Aorta (tissue), 5 donors: ENCODE measurements at regions not wholly inside any gene's neighbourhood (a gene's known extent, or its start where the extent isn't known, plus 50 kb on each side); places are given as distances from the start of the nearest gene placed in this dataset.

Experiments used
- ATAC-seq: fragments of 200-7000 bp; cut with Tn5 transposase; one replicate; pipeline ENCODE4 v1.9.1; 2022; ENCODE audit warnings: moderate library complexity; ENCODE audit not compliant: low FRiP score
- DNase-seq, 2 donors: peaks; one replicate each; pipeline ENCODE4 v3.0.0-alpha.2; 2020
- H3K27ac ChIP-seq, 2 donors: one replicate each; pipeline ENCODE4 v1.5.1; 2013; ENCODE audit warnings: low read length in 2 of 2, mild to moderate bottlenecking in 2 of 2, moderate library complexity in 2 of 2, control low read depth in 1 of 2, inconsistent platforms in 1 of 2, low read depth in 1 of 2
- H3K27me3 ChIP-seq, 2 donors: one replicate each; pipeline ENCODE4 v1.6.1; 2013; ENCODE audit warnings: control low read depth in 1 of 2, low read length in 1 of 2, mild to moderate bottlenecking in 1 of 2, moderate library complexity in 1 of 2; ENCODE audit not compliant: insufficient read depth in 2 of 2, control insufficient read depth in 1 of 2
- H3K36me3 ChIP-seq, 2 donors: one replicate each; pipeline ENCODE4 v1.6.1; 2013; ENCODE audit warnings: control low read depth in 1 of 2, low read length in 1 of 2, mild to moderate bottlenecking in 1 of 2; ENCODE audit not compliant: insufficient read depth in 2 of 2, control insufficient read depth in 1 of 2
- H3K4me1 ChIP-seq, 2 donors: one replicate each; pipeline ENCODE4 v1.6.1; 2013; ENCODE audit warnings: low read length in 2 of 2, control low read depth in 1 of 2, mild to moderate bottlenecking in 1 of 2, moderate library complexity in 1 of 2; ENCODE audit not compliant: insufficient read depth in 2 of 2, control insufficient read depth in 1 of 2
- H3K4me3 ChIP-seq, 2 donors: one replicate each; pipeline ENCODE4 v1.5.1; 2013; ENCODE audit warnings: low read length in 2 of 2, control low read depth in 1 of 2, mild to moderate bottlenecking in 1 of 2
- H3K9me3 ChIP-seq: one replicate; pipeline ENCODE4 v1.6.1; 2013; ENCODE audit warnings: mild to moderate bottlenecking, low read length; ENCODE audit not compliant: control insufficient read depth
- WGBS, 2 donors: extraction: QIAGEN DNeasy Blood & Tissue Kit; methylation state at CpG; one replicate each; pipeline ENCODE4 v1.1.7; 2013; 5-methylcytosine and 5-hydroxymethylcytosine counted together
- intact Hi-C, 2 donors: fragments of 100-400 bp; cut with DNase I; formaldehyde crosslinking; loops; one replicate each; pipeline versions ENCODE4 v1.14.2 to v1.15.0; 2022
- donor health status: healthy with polysubstance abuse.
- donor health status: Bipolar disorder and iron deficiency.
- donor health status: DM: no; HTN: no; CAD: no.
- donor health status: DM: no; HTN: no; CAD: no.
- donor health status: DM: yes; HTN: yes; CAD: no.

- DNase-seq (no peak), ATAC-seq (no peak)
- intact Hi-C loops, result no loop called here
- Histone ChIP-seq H3K36me3 (no peaks in the 10 kb centered on the region), H3K4me1 (no peaks in the 10 kb centered on the region), H3K27me3 (no peaks in the 10 kb centered on the region), H3K9me3 (peaks cover 2% of the 10 kb centered on the region), H3K27ac (no peak overlapping the region), H3K4me3 (no peak overlapping the region)
- WGBS, 2 donors, result 91 to 92% methylated on average over 2 of the region's 2 CpGs
These were observed 339.3 kb upstream of the SLC30A5 start for GRCh38 chr5:68754536-68754935.

DNA sequence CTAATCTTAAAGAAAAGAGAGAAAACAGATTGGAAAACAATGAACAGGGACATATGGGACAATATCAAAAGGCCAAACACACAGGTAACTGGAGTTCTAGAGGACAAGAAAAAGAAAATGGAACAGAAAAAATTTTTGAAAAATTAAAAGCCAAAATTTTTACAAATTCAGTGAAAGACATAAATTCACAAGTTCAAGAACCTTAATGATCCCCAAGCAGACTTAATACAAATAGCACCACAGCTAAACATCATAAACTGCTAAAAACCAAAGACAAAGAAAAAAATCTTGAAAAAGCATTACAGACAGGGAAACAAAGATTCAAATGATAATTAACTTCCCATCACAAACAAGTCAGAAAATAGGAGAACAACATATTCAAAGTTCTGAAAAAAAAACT lies 338.5 kb upstream of the SLC30A5 start:
- H3K27ac ChIP-seq, result no peak overlapping the region
- no peaks in the 10 kb centered on the region for H3K27me3 ChIP-seq
- H3K4me1 ChIP-seq, result no peaks in the 10 kb centered on the region
- no peaks in the 10 kb centered on the region for H3K36me3 ChIP-seq
- no peak for ATAC-seq
- intact Hi-C loops, result no loop called here
- no peak for DNase-seq
- H3K9me3 ChIP-seq, result peaks cover 2% of the 10 kb centered on the region
- H3K4me3 ChIP-seq, result no peak overlapping the region

GRCh38 chr5:68757006-68757405 lies 336.8 kb upstream of the SLC30A5 start:
- H3K9me3 ChIP-seq, result peaks cover 2% of the 10 kb centered on the region
- no peaks in the 10 kb centered on the region for H3K27me3 ChIP-seq
- no peak overlapping the region for H3K4me3 ChIP-seq
- 13 to 22% methylated on average over 1 of the region's 1 CpG for WGBS, 2 donors
- no peaks in the 10 kb centered on the region for H3K36me3 ChIP-seq
- no peak for DNase-seq
- H3K4me1 ChIP-seq, result no peaks in the 10 kb centered on the region
- H3K27ac ChIP-seq, result no peak overlapping the region
- intact Hi-C loops, result no loop called here
- ATAC-seq, result no peak

GRCh38 chr5:68757626-68758212 lies 336.1 kb upstream of the SLC30A5 start:
- no peak for DNase-seq
- Histone ChIP-seq H3K4me3 (no peak overlapping the region), H3K36me3 (no peaks in the 10 kb centered on the region), H3K27ac (no peak overlapping the region), H3K9me3 (peaks cover 2% of the 10 kb centered on the region), H3K27me3 (no peaks in the 10 kb centered on the region), H3K4me1 (no peaks in the 10 kb centered on the region)
- no peak for ATAC-seq
- intact Hi-C loops, result no loop called here
- 88 to 92% methylated on average over 1 of the region's 1 CpG for WGBS, 2 donors

GRCh38 chr5:68759593-68759992 lies 334.2 kb upstream of the SLC30A5 start:
- intact Hi-C loops, result no loop called here
- ATAC-seq, result no peak
- 91 to 92% methylated on average over 5 of the region's 5 CpGs for WGBS, 2 donors
- peaks cover under 1% of the 10 kb centered on the region for H3K9me3 ChIP-seq
- H3K4me3 ChIP-seq, result no peak overlapping the region
- no peaks in the 10 kb centered on the region for H3K4me1 ChIP-seq
- H3K27me3 ChIP-seq, result no peaks in the 10 kb centered on the region
- H3K36me3 ChIP-seq, result no peaks in the 10 kb centered on the region
- no peak for DNase-seq
- H3K27ac ChIP-seq, result no peak overlapping the region

- Histone ChIP-seq H3K4me1 (peaks cover 0 to 5% of the 10 kb centered on the region in 2 donors), H3K27me3 (no peaks in the 10 kb centered on the region), H3K9me3 (no peaks in the 10 kb centered on the region), H3K4me3 (no peak overlapping the region), H3K27ac (no peak overlapping the region), H3K36me3 (no peaks in the 10 kb centered on the region)
- no peak for DNase-seq
- intact Hi-C loops, result no loop called here
- no peak for ATAC-seq
- WGBS, 2 donors, result 84 to 91% methylated on average over 2 of the region's 2 CpGs
These were observed 331.6 kb upstream of the SLC30A5 start for GRCh38 chr5:68762201-68762600.

GRCh38 chr5:68766952-68767464 lies 326.8 kb upstream of the SLC30A5 start:
- Histone ChIP-seq H3K4me1 (peaks cover 0 to 5% of the 10 kb centered on the region in 2 donors), H3K27me3 (no peaks in the 10 kb centered on the region), H3K27ac (no peak overlapping the region), H3K9me3 (no peaks in the 10 kb centered on the region), H3K36me3 (no peaks in the 10 kb centered on the region), H3K4me3 (no peak overlapping the region)
- no peak for ATAC-seq
- intact Hi-C loops, result no loop called here
- WGBS, 2 donors, result 87 to 89% methylated on average over 4 of the region's 4 CpGs
- DNase-seq, result no peak

DNA sequence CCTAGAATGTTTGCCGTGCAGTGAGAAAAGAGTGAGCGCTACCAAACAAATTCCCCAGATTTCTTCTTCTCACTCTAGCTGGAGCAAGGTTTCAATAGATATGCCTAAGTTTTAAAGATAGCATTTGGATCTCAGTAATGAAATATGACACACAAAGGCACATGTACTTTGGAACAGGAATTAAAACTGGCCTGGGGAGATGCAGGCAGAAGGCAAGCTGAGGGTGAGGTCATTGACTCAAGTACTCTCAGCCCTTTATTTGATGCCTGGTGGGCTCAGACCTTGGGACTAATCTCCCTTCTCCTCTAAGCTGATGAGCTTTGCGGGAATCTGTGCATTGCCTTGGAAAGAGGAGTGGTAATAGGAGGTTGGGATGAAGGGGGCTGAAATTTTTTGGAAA lies 323.3 kb upstream of the SLC30A5 start:
- Histone ChIP-seq H3K4me3 (no peak overlapping the region), H3K36me3 (no peaks in the 10 kb centered on the region), H3K4me1 (peaks cover 0 to 5% of the 10 kb centered on the region in 2 donors), H3K9me3 (no peaks in the 10 kb centered on the region), H3K27ac (no peak overlapping the region), H3K27me3 (no peaks in the 10 kb centered on the region)
- WGBS, 2 donors, result 82 to 91% methylated on average over 3 of the region's 3 CpGs
- ATAC-seq, result no peak
- no peak for DNase-seq
- intact Hi-C loops, result no loop called here

GRCh38 chr5:68771221-68771620 lies 322.6 kb upstream of the SLC30A5 start:
- no peaks in the 10 kb centered on the region for H3K9me3 ChIP-seq
- no peak overlapping the region for H3K4me3 ChIP-seq
- H3K27me3 ChIP-seq, result no peaks in the 10 kb centered on the region
- DNase-seq (no peak), ATAC-seq (peak; percentile 13)
- H3K4me1 ChIP-seq, result peaks cover 0 to 5% of the 10 kb centered on the region in 2 donors
- intact Hi-C loops, result no loop called here
- H3K27ac ChIP-seq, result no peak overlapping the region
- WGBS, 2 donors, result 78 to 80% methylated on average over 4 of the region's 4 CpGs
- no peaks in the 10 kb centered on the region for H3K36me3 ChIP-seq
